Kidney (tissue), 13 donors: ENCODE measurements at regions not wholly inside any gene's neighbourhood (a gene's known extent, or its start where the extent isn't known, plus 50 kb on each side); places are given as distances from the start of the nearest gene placed in this dataset.

ENCODE experiments used
- DNase-seq, 5 donors: peaks; one replicate each; pipeline ENCODE4 v3.0.0-alpha.2; 2013 to 2020
- FAIRE-seq: peaks from 2 replicates; lab custom pipeline; 2012; peaks lifted over from hg19 to GRCh38; lab: Jason Lieb, UNC
- H3K27ac ChIP-seq, 2 donors: one replicate each; pipeline ENCODE4 v1.7.0; 2013; ENCODE audit warnings: low read depth in 2 of 2, low read length in 2 of 2, inconsistent platforms in 1 of 2
- H3K27me3 ChIP-seq: one replicate; pipeline ENCODE4 v1.7.1; 2013; ENCODE audit warnings: low read length, inconsistent platforms; ENCODE audit not compliant: control insufficient read depth, insufficient read depth
- H3K36me3 ChIP-seq, 3 donors: one replicate each; pipeline versions ENCODE4 v1.7.0 to v1.7.1; 2013; ENCODE audit warnings: low read length in 3 of 3, control low read depth in 1 of 3, inconsistent platforms in 1 of 3; ENCODE audit not compliant: insufficient read depth in 3 of 3, control insufficient read depth in 2 of 3
- H3K4me1 ChIP-seq, 3 donors: one replicate each; pipeline versions ENCODE4 v1.7.0 to v1.7.1; 2013; ENCODE audit warnings: low read length in 3 of 3, inconsistent platforms in 1 of 3, low read depth in 1 of 3; ENCODE audit not compliant: control insufficient read depth in 2 of 3, insufficient read depth in 2 of 3
- H3K4me3 ChIP-seq, 3 donors: one replicate each; pipeline versions ENCODE4 v1.7.0 to v1.8.1; 2013; ENCODE audit warnings: low read length in 3 of 3, control low read depth in 1 of 3, inconsistent platforms in 1 of 3
- H3K9ac ChIP-seq, 3 donors: one replicate each; pipeline versions ENCODE4 v1.7.0 to v1.7.1; 2013; ENCODE audit warnings: low read length in 3 of 3, control low read depth in 1 of 3, inconsistent platforms in 1 of 3
- H3K9me3 ChIP-seq, 3 donors: one replicate each; pipeline versions ENCODE4 v1.7.0 to v1.7.1; 2013; ENCODE audit warnings: low read length in 3 of 3, control low read depth in 1 of 3, inconsistent platforms in 1 of 3; ENCODE audit not compliant: control insufficient read depth in 2 of 3, insufficient read depth in 1 of 3
- CTCF ChIP-seq: IDR thresholded peaks from 3 replicates; pipeline ENCODE4 v1.5.1; 2012; ENCODE audit warnings: mild to moderate bottlenecking, moderate library complexity, borderline replicate concordance; ENCODE audit not compliant: insufficient read depth; ENCODE audit errors: extremely low read depth
- intact Hi-C: fragments of 100-400 bp; cut with DNase I; formaldehyde crosslinking; loops from one replicate; pipeline ENCODE4 v1.11.1; 2022
- donor health status: control.
- donor health status: control.
- donor health status: control.
- donor health status: control.
- donor health status: control.
- donor health status: DM: yes; HTN: yes; CAD: no.
- donor health status: Normal renal cell carcinoma (clear cell type).

GRCh38 chr6:14454473-14454775, 336.9 kb downstream of the CD83 start:
- no peak for TF ChIP-seq CTCF
- no peak for FAIRE-seq

GRCh38 chr6:14455427-14455826, 337.9 kb downstream of the CD83 start:
- intact Hi-C loops = no loop called here
- FAIRE-seq = no peak
- no peak overlapping the region for H3K4me3 ChIP-seq
- TF ChIP-seq CTCF = no peak
- no peak for DNase-seq
- H3K36me3 ChIP-seq = no peaks in the 10 kb centered on the region
- H3K9me3 ChIP-seq = no peaks in the 10 kb centered on the region
- peaks cover 0 to 9% (median 2%) of the 10 kb centered on the region in 3 donors for H3K4me1 ChIP-seq
- no peak overlapping the region for H3K27ac ChIP-seq
- H3K27me3 ChIP-seq = no peaks in the 10 kb centered on the region
- no peak overlapping the region for H3K9ac ChIP-seq

More at GRCh38 chr6:14454473-14454775, 336.9 kb downstream of the CD83 start:
- no peak for DNase-seq
- Histone ChIP-seq H3K36me3 (no peaks in the 10 kb centered on the region), H3K4me1 (peaks cover 0 to 9% (median 2%) of the 10 kb centered on the region in 3 donors), H3K4me3 (no peak overlapping the region), H3K9me3 (no peaks in the 10 kb centered on the region), H3K27me3 (no peaks in the 10 kb centered on the region), H3K27ac (no peak overlapping the region), H3K9ac (no peak overlapping the region)
- intact Hi-C loops = no loop called here

- intact Hi-C loops = no loop called here
- H3K9ac ChIP-seq = no peak overlapping the region
- no peak for TF ChIP-seq CTCF
- peaks cover 0 to 9% (median 0%) of the 10 kb centered on the region in 3 donors for H3K4me1 ChIP-seq
- no peaks in the 10 kb centered on the region for H3K27me3 ChIP-seq
- FAIRE-seq = no peak
- DNase-seq = peak in 3 of 5 donors; percentile 33 to 59 (median 56)
- H3K27ac ChIP-seq = no peak overlapping the region
- H3K36me3 ChIP-seq = no peaks in the 10 kb centered on the region
- H3K4me3 ChIP-seq = no peak overlapping the region
- H3K9me3 ChIP-seq = no peaks in the 10 kb centered on the region
Measured at GRCh38 chr6:14455876-14456648, 338.5 kb downstream of the CD83 start.

GRCh38 chr6:14456941-14457340, 339.4 kb downstream of the CD83 start:
- H3K9ac ChIP-seq = no peak overlapping the region
- no peak for TF ChIP-seq CTCF
- FAIRE-seq = no peak

More at GRCh38 chr6:14456941-14457340, 339.4 kb downstream of the CD83 start:
- Histone ChIP-seq H3K4me1 (peaks cover 0 to 6% (median 0%) of the 10 kb centered on the region in 3 donors), H3K36me3 (no peaks in the 10 kb centered on the region), H3K9me3 (no peaks in the 10 kb centered on the region), H3K27me3 (no peaks in the 10 kb centered on the region), H3K27ac (no peak overlapping the region), H3K4me3 (no peak overlapping the region)
- no peak for DNase-seq
- intact Hi-C loops = no loop called here
